Progenitor cell of endocrine pancreas (in vitro differentiated cells): ENCODE measurements at regions not wholly inside any gene's neighbourhood (a gene's known extent, or its start where the extent isn't known, plus 50 kb on each side); places are given as distances from the start of the nearest gene placed in this dataset.
"Not testable (repeated sequence)": the region's sequence is repeated elsewhere in the genome, so short reads cannot be mapped to it uniquely, and the experiment has no call there.

Source experiments
- DNase-seq: peaks from one replicate; pipeline ENCODE4 v3.0.0; 2021; ENCODE audit warnings: low spot score; ENCODE audit not compliant: unreplicated experiment
- H3K27ac Mint-ChIP-seq: 2 replicates; pipeline ENCODE4 v1.8.0; 2021; ENCODE audit warnings: mild to moderate bottlenecking, moderate library complexity, mixed read lengths
- H3K27me3 Mint-ChIP-seq: 2 replicates; pipeline ENCODE4 v1.8.0; 2021; ENCODE audit warnings: mixed read lengths
- H3K36me3 Mint-ChIP-seq: 2 replicates; pipeline ENCODE4 v1.8.0; 2022; ENCODE audit warnings: mixed read lengths; ENCODE audit not compliant: insufficient read depth
- H3K4me1 Mint-ChIP-seq: 2 replicates; pipeline ENCODE4 v1.8.0; 2021; ENCODE audit warnings: low read depth, mixed read lengths
- H3K4me3 Mint-ChIP-seq: 2 replicates; pipeline ENCODE4 v1.8.0; 2021; ENCODE audit warnings: low read depth, mild to moderate bottlenecking, moderate library complexity, mixed read lengths
- H3K9me3 Mint-ChIP-seq: 2 replicates; pipeline ENCODE4 v1.8.0; 2021; ENCODE audit warnings: low read depth, mixed read lengths
- TF ChIP-seq, protein P1 (sequence below): fragments of 200-600 bp; sonication (generic); IDR thresholded peaks from one replicate; pipeline ENCODE4 v1.5.0; 2021; ENCODE audit warnings: antibody characterized with exemption, mild to moderate bottlenecking; ENCODE audit not compliant: unreplicated experiment

DNA sequence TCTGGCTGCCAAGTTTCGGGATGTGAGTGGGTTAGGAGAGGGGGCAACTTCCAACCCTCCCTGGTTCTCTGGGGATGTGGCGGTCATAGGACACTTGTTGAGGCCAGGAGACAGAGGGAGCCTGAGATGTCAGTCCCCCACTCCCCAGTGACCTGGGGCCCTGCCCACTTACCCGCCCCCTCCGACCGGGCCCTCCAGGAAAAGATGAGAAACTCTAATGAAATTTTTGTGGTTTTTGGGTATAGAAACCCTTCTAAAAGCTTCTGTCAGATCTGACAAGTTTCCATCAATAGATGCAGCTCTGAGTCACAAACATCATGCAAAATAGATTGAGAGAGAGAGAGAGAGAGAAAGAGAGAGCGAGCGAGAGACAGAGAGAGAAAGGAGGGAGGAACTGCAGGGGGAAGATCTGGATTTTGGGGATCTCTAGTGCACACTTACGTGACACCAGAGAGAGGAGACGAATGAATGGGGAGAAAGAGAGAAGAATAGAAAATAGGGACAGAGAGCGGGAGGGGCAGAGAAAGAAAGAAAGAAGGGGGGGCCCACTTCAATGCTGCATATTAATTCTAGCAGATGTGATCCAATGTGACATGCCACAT is 94.0 kb downstream of the PTPRS start:
- Mint-ChIP-seq H3K4me1 (no peaks in the 10 kb centered on the region), H3K27ac (no peak overlapping the region), H3K27me3 (no peaks in the 10 kb centered on the region), H3K36me3 (peaks cover 23% of the 10 kb centered on the region), H3K4me3 (no peak overlapping the region), H3K9me3 (no peaks in the 10 kb centered on the region)
- no peak for DNase-seq
- TF ChIP-seq, protein P1, sequence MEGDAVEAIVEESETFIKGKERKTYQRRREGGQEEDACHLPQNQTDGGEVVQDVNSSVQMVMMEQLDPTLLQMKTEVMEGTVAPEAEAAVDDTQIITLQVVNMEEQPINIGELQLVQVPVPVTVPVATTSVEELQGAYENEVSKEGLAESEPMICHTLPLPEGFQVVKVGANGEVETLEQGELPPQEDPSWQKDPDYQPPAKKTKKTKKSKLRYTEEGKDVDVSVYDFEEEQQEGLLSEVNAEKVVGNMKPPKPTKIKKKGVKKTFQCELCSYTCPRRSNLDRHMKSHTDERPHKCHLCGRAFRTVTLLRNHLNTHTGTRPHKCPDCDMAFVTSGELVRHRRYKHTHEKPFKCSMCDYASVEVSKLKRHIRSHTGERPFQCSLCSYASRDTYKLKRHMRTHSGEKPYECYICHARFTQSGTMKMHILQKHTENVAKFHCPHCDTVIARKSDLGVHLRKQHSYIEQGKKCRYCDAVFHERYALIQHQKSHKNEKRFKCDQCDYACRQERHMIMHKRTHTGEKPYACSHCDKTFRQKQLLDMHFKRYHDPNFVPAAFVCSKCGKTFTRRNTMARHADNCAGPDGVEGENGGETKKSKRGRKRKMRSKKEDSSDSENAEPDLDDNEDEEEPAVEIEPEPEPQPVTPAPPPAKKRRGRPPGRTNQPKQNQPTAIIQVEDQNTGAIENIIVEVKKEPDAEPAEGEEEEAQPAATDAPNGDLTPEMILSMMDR = no peak

DNA sequence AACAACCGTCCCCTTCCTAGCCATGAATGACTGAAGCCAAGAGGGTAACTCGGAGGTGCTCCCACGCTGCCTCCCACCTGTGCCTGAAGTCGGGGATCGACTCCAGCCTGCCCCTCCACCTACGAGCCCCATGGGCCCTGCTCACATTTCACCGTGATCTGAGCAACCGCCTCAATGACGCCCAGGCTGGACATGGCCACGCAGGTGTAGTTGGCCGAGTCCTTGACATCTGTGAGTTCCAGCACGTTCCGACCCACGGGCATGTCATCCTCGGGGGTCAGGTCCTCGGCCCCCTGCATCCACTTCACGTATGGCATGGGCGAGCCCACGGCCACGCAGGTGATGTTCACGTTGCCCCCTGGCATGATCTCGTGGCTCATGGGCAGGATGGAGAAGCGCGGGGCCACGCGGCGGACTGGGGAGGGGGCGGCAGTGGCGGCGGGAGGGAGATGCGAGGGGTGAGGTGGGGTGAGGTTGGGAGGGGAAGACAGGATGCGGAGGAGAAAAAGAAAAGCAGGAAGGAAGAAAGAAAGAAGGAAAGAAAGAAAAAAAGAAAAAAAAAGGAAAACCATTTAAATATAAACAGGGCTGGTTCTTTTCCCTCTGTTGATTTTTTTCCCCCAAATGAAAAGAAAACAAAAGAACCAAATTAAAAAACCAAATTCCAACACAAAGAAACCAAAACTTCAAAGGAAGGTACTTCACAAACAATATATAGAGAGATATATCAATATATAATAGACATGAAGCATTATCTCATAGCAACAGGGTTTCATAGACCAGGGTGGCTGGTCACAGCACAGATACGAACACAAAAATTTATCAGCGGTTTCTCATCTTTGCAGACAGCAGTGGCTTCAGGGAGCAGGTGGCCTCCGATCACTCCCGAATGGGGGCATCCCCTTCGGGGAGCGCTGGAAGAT is 94.7 kb downstream of the PTPRS start:
- TF ChIP-seq, protein P1 = no peak
- Mint-ChIP-seq H3K9me3 (no peaks in the 10 kb centered on the region), H3K4me3 (no peak overlapping the region), H3K27me3 (no peaks in the 10 kb centered on the region), H3K36me3 (peaks cover 23% of the 10 kb centered on the region), H3K4me1 (no peaks in the 10 kb centered on the region), H3K27ac (no peak overlapping the region)
- no peak for DNase-seq

DNA sequence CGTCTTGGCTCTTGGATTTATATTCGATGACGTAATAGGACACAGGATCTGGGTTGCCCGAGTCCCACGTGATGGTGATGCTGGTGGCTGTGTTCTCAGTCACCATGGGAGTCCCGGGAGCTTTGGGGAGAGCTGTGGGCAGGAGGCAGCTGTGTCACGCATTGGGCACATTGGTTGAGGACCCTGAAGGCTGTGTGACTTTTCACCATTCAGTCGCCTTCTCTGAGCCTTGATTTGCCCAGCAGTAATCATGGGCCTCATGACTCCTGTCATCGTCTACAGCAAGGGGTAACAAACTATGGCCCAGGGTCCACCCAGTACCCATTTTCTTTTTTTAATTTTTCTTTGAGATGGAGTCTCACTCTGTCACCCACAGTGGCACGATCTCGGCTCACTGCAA is 96.3 kb downstream of the PTPRS start:
- no peaks in the 10 kb centered on the region for H3K27me3 Mint-ChIP-seq
- TF ChIP-seq, protein P1 = no peak
- H3K36me3 Mint-ChIP-seq = peaks cover 21% of the 10 kb centered on the region
- no peak overlapping the region for H3K4me3 Mint-ChIP-seq
- no peaks in the 10 kb centered on the region for H3K4me1 Mint-ChIP-seq
- no peak for DNase-seq
- no peak overlapping the region for H3K27ac Mint-ChIP-seq
- H3K9me3 Mint-ChIP-seq = no peaks in the 10 kb centered on the region

DNA sequence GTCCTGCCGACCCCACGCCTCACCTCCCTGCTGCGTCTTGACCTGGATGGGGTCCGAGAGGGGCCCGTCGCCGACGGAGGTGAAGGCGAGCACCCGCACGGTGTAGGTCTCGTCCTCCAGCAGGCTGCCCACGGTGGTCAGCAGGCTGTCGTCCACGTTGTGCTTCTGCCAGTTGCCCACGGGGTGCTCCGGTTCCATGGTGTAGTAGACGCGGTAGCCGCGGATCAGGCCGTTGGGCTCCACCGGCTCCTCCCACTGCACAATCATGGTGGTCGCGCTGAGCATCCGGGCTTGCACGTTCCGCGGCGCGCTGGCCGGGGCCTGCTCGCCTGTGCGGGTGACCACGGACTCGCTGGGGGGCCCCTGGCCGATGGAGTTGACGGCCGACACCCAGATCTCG is 96.7 kb downstream of the PTPRS start:
- H3K4me1 Mint-ChIP-seq = no peaks in the 10 kb centered on the region
- H3K27ac Mint-ChIP-seq = no peak overlapping the region

DNA sequence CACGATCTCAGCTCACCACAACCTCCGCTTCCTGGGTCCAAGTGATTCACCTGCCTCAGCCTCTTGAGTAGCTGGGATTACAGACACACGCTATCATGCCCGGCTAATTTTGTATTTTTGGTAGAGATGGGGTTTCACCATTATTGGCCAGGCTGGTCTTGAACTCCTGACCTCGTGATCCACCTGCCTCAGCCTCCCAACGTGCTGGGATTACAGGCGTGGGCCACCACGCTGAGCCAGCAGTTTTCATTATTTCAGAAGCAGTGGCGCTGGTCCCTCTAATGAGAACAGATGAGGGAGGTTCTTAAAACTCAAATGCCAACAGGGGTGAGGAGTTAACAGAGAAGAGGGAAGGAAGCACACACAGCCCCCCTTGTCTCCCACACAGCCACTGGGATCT is 98.7 kb downstream of the PTPRS start:
- H3K36me3 Mint-ChIP-seq = peaks cover 24% of the 10 kb centered on the region
- not testable (repeated sequence) for H3K27ac Mint-ChIP-seq, H3K27me3 Mint-ChIP-seq, H3K9me3 Mint-ChIP-seq, DNase-seq, H3K4me3 Mint-ChIP-seq, H3K4me1 Mint-ChIP-seq

More for the DNA sequence above, 96.7 kb downstream of the PTPRS start:
- Mint-ChIP-seq H3K27me3 (no peaks in the 10 kb centered on the region), H3K4me3 (no peak overlapping the region), H3K9me3 (no peaks in the 10 kb centered on the region), H3K36me3 (peaks cover 23% of the 10 kb centered on the region)
- TF ChIP-seq, protein P1 = no peak
- no peak for DNase-seq
